ENCODE measurements at regions not wholly inside any gene's neighbourhood (a gene's known extent, or its start where the extent isn't known, plus 50 kb on each side); places are given as distances from the start of the nearest gene placed in this dataset.

GRCh38 chr20:11212272-11212671 is 538.5 kb upstream of the JAG1 start:
- no peak for DNase-seq (ENCODE audit: low read depth)

GRCh38 chr20:11212902-11213301 is 539.1 kb upstream of the JAG1 start:
- no peak for DNase-seq (ENCODE audit: low read depth)

GRCh38 chr20:11214256-11214840 is 540.5 kb upstream of the JAG1 start:
- DNase-seq (ENCODE audit: low read depth) = no peak

GRCh38 chr20:11216451-11217314 is 542.9 kb upstream of the JAG1 start:
- no peak for DNase-seq (ENCODE audit: low read depth)

- no peak for DNase-seq (ENCODE audit: low read depth)
These were observed 543.8 kb upstream of the JAG1 start for GRCh38 chr20:11217326-11218172.

GRCh38 chr20:11218173-11218680 is 544.4 kb upstream of the JAG1 start:
- DNase-seq (ENCODE audit: low read depth) = no peak

- no peak for DNase-seq (ENCODE audit: low read depth)
These were observed 545.4 kb upstream of the JAG1 start for GRCh38 chr20:11219192-11219591.

- no peak for DNase-seq (ENCODE audit: low read depth)
These were observed 547.2 kb upstream of the JAG1 start for GRCh38 chr20:11221046-11221445.

GRCh38 chr20:11222243-11222642 is 548.4 kb upstream of the JAG1 start:
- DNase-seq (ENCODE audit: low read depth) = no peak

GRCh38 chr20:11227602-11228001 is 553.8 kb upstream of the JAG1 start:
- no peak for DNase-seq (ENCODE audit: low read depth)

- DNase-seq (ENCODE audit: low read depth) = peak; percentile 68
These were observed 556.0 kb upstream of the JAG1 start for GRCh38 chr20:11229772-11230171.

- no peak for DNase-seq (ENCODE audit: low read depth)
These were observed 557.2 kb upstream of the JAG1 start for GRCh38 chr20:11230999-11231398.

GRCh38 chr20:11231742-11232648 is 558.2 kb upstream of the JAG1 start:
- no peak for DNase-seq (ENCODE audit: low read depth)

- DNase-seq (ENCODE audit: low read depth) = no peak
These were observed 559.1 kb upstream of the JAG1 start for GRCh38 chr20:11232896-11233295.

- no peak for DNase-seq (ENCODE audit: low read depth)
These were observed 560.4 kb upstream of the JAG1 start for GRCh38 chr20:11234181-11234580.

GRCh38 chr20:11234608-11235007 is 560.8 kb upstream of the JAG1 start:
- DNase-seq (ENCODE audit: low read depth) = no peak

GRCh38 chr20:11235058-11235457 is 561.3 kb upstream of the JAG1 start:
- peak; percentile 57 for DNase-seq (ENCODE audit: low read depth)

- no peak for DNase-seq (ENCODE audit: low read depth)
These were observed 568.5 kb upstream of the JAG1 start for GRCh38 chr20:11242320-11242719.

GRCh38 chr20:11245431-11245830 is 571.6 kb upstream of the JAG1 start:
- no peak for DNase-seq (ENCODE audit: low read depth)

GRCh38 chr20:11246251-11246775 is 572.5 kb upstream of the JAG1 start:
- DNase-seq (ENCODE audit: low read depth) = no peak
